GM10248 (cell line): ENCODE measurements at regions not wholly inside any gene's neighbourhood (a gene's known extent, or its start where the extent isn't known, plus 50 kb on each side); places are given as distances from the start of the nearest gene placed in this dataset.

Source experiments
- CTCF ChIA-PET: fragments of 300-600 bp; sonication (Branson Sonifier 250); formaldehyde crosslinking; extraction: SDS; loops from one replicate; lab custom pipeline; 2021; ENCODE audit warnings: antibody characterized with exemption; lab: Yijun Ruan, JAX
- POLR2A ChIA-PET: fragments of 350-650 bp; sonication (Branson Sonifier 250); formaldehyde crosslinking; extraction: SDS; loops from one replicate; lab custom pipeline; 2020; ENCODE audit warnings: antibody characterized with exemption; lab: Yijun Ruan, JAX
- DNase-seq: peaks from one replicate; pipeline ENCODE4 v3.0.0; 2012; ENCODE audit errors: extremely low spot score
- CTCF ChIP-seq: IDR thresholded peaks from 2 replicates; pipeline ENCODE4 v1.5.1; 2012; ENCODE audit warnings: mild to moderate bottlenecking, low read depth; ENCODE audit errors: extremely low read depth, missing control alignments, control extremely low read depth

- TF ChIP-seq CTCF, result no peak
- POLR2A ChIA-PET, result no interaction called here
- DNase-seq, result no peak
- CTCF ChIA-PET, result interaction anchor here (1.0 to 2.6 kb wide), 2 partner anchors 10 to 15 kb away, joined by 3 to 21 read pairs; no protein-coding TSS in a partner anchor
These were observed 394.3 kb upstream of the C2CD4B start for GRCh38 chr15:62559381-62559733.

GRCh38 chr15:62561059-62561519 is 396.0 kb upstream of the C2CD4B start:
- DNase-seq, result no peak

GRCh38 chr15:62561571-62561970 is 396.5 kb upstream of the C2CD4B start:
- TF ChIP-seq CTCF, result no peak
- ChIA-PET CTCF (no interaction called here), POLR2A (no interaction called here)
- DNase-seq, result no peak

More at GRCh38 chr15:62561059-62561519, 396.0 kb upstream of the C2CD4B start:
- TF ChIP-seq CTCF, result no peak
- CTCF ChIA-PET, result interaction anchor here (0.8 kb wide), 1 partner anchor 12 kb away, joined by 3 read pairs; no protein-coding TSS in a partner anchor
- POLR2A ChIA-PET, result no interaction called here

- no peak for DNase-seq
- CTCF ChIA-PET, result no interaction called here
- POLR2A ChIA-PET, result no interaction called here
- TF ChIP-seq CTCF, result no peak
These were observed 400.0 kb upstream of the C2CD4B start for GRCh38 chr15:62564886-62565633.

- POLR2A ChIA-PET, result no interaction called here
- CTCF ChIA-PET, result no interaction called here
- no peak for DNase-seq
- no peak for TF ChIP-seq CTCF
These were observed 400.5 kb upstream of the C2CD4B start for GRCh38 chr15:62565634-62566026.

GRCh38 chr15:62566248-62566647 is 401.2 kb upstream of the C2CD4B start:
- no peak for TF ChIP-seq CTCF
- ChIA-PET POLR2A (no interaction called here), CTCF (no interaction called here)
- DNase-seq, result no peak
